SK-MEL-5 (cell line): ENCODE measurements at regions not wholly inside any gene's neighbourhood (a gene's known extent, or its start where the extent isn't known, plus 50 kb on each side); places are given as distances from the start of the nearest gene placed in this dataset.

ENCODE experiments used
- DNase-seq: peaks from one replicate; pipeline ENCODE4 v3.0.0-alpha.2; 2016; ENCODE audit warnings: low read depth, low spot score
- in situ Hi-C: cut with HindIII; loops from 2 replicates; pipeline ENCODE4 v1.10.0; 2016; ENCODE audit warnings: low sequenced_read_pairs, high pct_unique_total_duplicates, low pct_unique_long_range_greater_than_20kb

- peak; percentile 28 for DNase-seq
- in situ Hi-C loops = no loop called here
Observed at GRCh38 chr18:56358608-56359280, 279.6 kb downstream of the TXNL1 start.

- no peak for DNase-seq
- in situ Hi-C loops = no loop called here
Observed at GRCh38 chr18:56353663-56354260, 284.6 kb downstream of the TXNL1 start.

- DNase-seq = no peak
- in situ Hi-C loops = no loop called here
Observed at GRCh38 chr18:56351911-56352500, 286.4 kb downstream of the TXNL1 start.

- in situ Hi-C loops = no loop called here
Observed at GRCh38 chr18:56337507-56337906, 300.9 kb downstream of the TXNL1 start.

GRCh38 chr18:56333839-56334238 lies 304.6 kb downstream of the TXNL1 start:
- in situ Hi-C loops = no loop called here
- DNase-seq = no peak

More at GRCh38 chr18:56337507-56337906, 300.9 kb downstream of the TXNL1 start:
- no peak for DNase-seq

- in situ Hi-C loops = no loop called here
- no peak for DNase-seq
Observed at GRCh38 chr18:56333146-56333545, 305.2 kb downstream of the TXNL1 start.

GRCh38 chr18:56332371-56332770 lies 306.0 kb downstream of the TXNL1 start:
- DNase-seq = no peak
- in situ Hi-C loops = no loop called here

- DNase-seq = no peak
- in situ Hi-C loops = no loop called here
Observed at GRCh38 chr18:56330366-56331110, 307.9 kb downstream of the TXNL1 start.

GRCh38 chr18:56329536-56329935 lies 308.9 kb downstream of the TXNL1 start:
- no peak for DNase-seq
- in situ Hi-C loops = no loop called here

- DNase-seq = no peak
- in situ Hi-C loops = no loop called here
Observed at GRCh38 chr18:56327191-56327885, 311.1 kb downstream of the TXNL1 start.

GRCh38 chr18:56326336-56327072 lies 311.9 kb downstream of the TXNL1 start:
- in situ Hi-C loops = no loop called here
- DNase-seq = no peak

- DNase-seq = no peak
- in situ Hi-C loops = no loop called here
Observed at GRCh38 chr18:56323673-56324072, 314.7 kb downstream of the TXNL1 start.

GRCh38 chr18:56322406-56322805 lies 316.0 kb downstream of the TXNL1 start:
- DNase-seq = no peak
- in situ Hi-C loops = no loop called here

- in situ Hi-C loops = no loop called here
- no peak for DNase-seq
Observed at GRCh38 chr18:56321470-56321869, 316.9 kb downstream of the TXNL1 start.

GRCh38 chr18:56319953-56320352 lies 318.4 kb downstream of the TXNL1 start:
- no peak for DNase-seq
- in situ Hi-C loops = no loop called here

GRCh38 chr18:56316727-56317126 lies 321.7 kb downstream of the TXNL1 start:
- no peak for DNase-seq
- in situ Hi-C loops = no loop called here

GRCh38 chr18:56315363-56315762 lies 323.0 kb downstream of the TXNL1 start:
- in situ Hi-C loops = no loop called here
- no peak for DNase-seq
